WTC11 (cell line): ENCODE measurements at regions not wholly inside any gene's neighbourhood (a gene's known extent, or its start where the extent isn't known, plus 50 kb on each side); places are given as distances from the start of the nearest gene placed in this dataset.

Experiments
- ATF3 ChIP-seq: sonication (generic); formaldehyde crosslinking; conservative IDR thresholded peaks from 2 replicates; pipeline ENCODE4 v1.8.1; 2022; ENCODE audit warnings: mild to moderate bottlenecking, missing genetic modification reagents
- CTCF ChIP-seq: fragments of 200-600 bp; IDR thresholded peaks from 2 replicates; pipeline ENCODE4 v1.8.0; 2022; ENCODE audit warnings: antibody characterized with exemption
- E2F1 ChIP-seq: sonication (generic); formaldehyde crosslinking; IDR thresholded peaks from 2 replicates; pipeline ENCODE4 v1.8.0; 2022; ENCODE audit warnings: mild to moderate bottlenecking, missing genetic modification reagents
- EMX1 ChIP-seq: fragments of 250-450 bp; sonication (Bioruptor Pico); IDR thresholded peaks from 2 replicates; pipeline ENCODE4 v1.8.0; 2021; ENCODE audit warnings: mild to moderate bottlenecking
- HMGXB4 ChIP-seq: sonication (generic); formaldehyde crosslinking; IDR thresholded peaks from 2 replicates; pipeline ENCODE4 v1.8.1; 2023; ENCODE audit warnings: mild to moderate bottlenecking, moderate library complexity, missing genetic modification reagents
- IRF1 ChIP-seq: sonication (generic); formaldehyde crosslinking; IDR thresholded peaks from 2 replicates; pipeline ENCODE4 v1.8.0; 2023; ENCODE audit warnings: missing genetic modification reagents
- USF2 ChIP-seq: sonication (generic); formaldehyde crosslinking; IDR thresholded peaks from 2 replicates; pipeline ENCODE4 v1.8.1; 2023; ENCODE audit warnings: mild to moderate bottlenecking, missing genetic modification reagents, moderate library complexity

GRCh38 chr1:4023678-4024077 is 123.6 kb upstream of the C1orf174 start:
- TF ChIP-seq E2F1 (CRISPR knock-in tag) (no peak), CTCF (no peak), USF2 (no peak), HMGXB4 (no peak), IRF1 (CRISPR knock-in tag) (no peak), ATF3 (CRISPR knock-in tag) (no peak), EMX1 (CRISPR knock-in tag) (no peak)
